Skeletal muscle satellite cell (primary cell): ENCODE measurements at regions not wholly inside any gene's neighbourhood (a gene's known extent, or its start where the extent isn't known, plus 50 kb on each side); places are given as distances from the start of the nearest gene placed in this dataset.

Experiments
- H3K27me3 ChIP-seq: 2 replicates; pipeline ENCODE4 v1.7.0; 2013; ENCODE audit warnings: low read length; ENCODE audit not compliant: control insufficient read depth, insufficient read depth
- H3K36me3 ChIP-seq: 2 replicates; pipeline ENCODE4 v1.7.0; 2013; ENCODE audit warnings: mild to moderate bottlenecking, control low read depth, low read length; ENCODE audit not compliant: insufficient read depth
- H3K4me1 ChIP-seq: 2 replicates; pipeline ENCODE4 v1.7.0; 2013; ENCODE audit warnings: low read length; ENCODE audit not compliant: control insufficient read depth, insufficient read depth
- H3K4me2 ChIP-seq: 2 replicates; pipeline ENCODE4 v1.7.0; 2013; ENCODE audit warnings: mild to moderate bottlenecking, low read length
- H3K4me3 ChIP-seq: 2 replicates; pipeline ENCODE4 v1.7.0; 2013; ENCODE audit warnings: low read length
- H3K9ac ChIP-seq: 2 replicates; pipeline ENCODE4 v1.7.0; 2013; ENCODE audit warnings: mild to moderate bottlenecking, low read depth, low read length, moderate library complexity
- H3K9me3 ChIP-seq: replicated peaks from 2 replicates; pipeline ENCODE4 v1.7.0; 2013; ENCODE audit warnings: mild to moderate bottlenecking, control low read depth, low read length

- H3K27me3 ChIP-seq: no peaks in the 10 kb centered on the region
- no peaks in the 10 kb centered on the region for H3K36me3 ChIP-seq
- no peak overlapping the region for H3K4me3 ChIP-seq
- H3K9me3 ChIP-seq: no peaks in the 10 kb centered on the region
- H3K9ac ChIP-seq: no peak overlapping the region
- H3K4me2 ChIP-seq: no peak overlapping the region
- H3K4me1 ChIP-seq: no peaks in the 10 kb centered on the region
Observed at GRCh38 chr1:221171768-221172167, 292.5 kb downstream of the HLX start.

- Histone ChIP-seq H3K9ac (no peak overlapping the region), H3K4me3 (no peak overlapping the region), H3K4me1 (no peaks in the 10 kb centered on the region), H3K36me3 (no peaks in the 10 kb centered on the region), H3K4me2 (no peak overlapping the region), H3K9me3 (no peaks in the 10 kb centered on the region), H3K27me3 (no peaks in the 10 kb centered on the region)
Observed at GRCh38 chr1:221172841-221173240, 293.6 kb downstream of the HLX start.

GRCh38 chr1:221174330-221174993 lies 295.2 kb downstream of the HLX start:
- H3K4me1 ChIP-seq: no peaks in the 10 kb centered on the region
- H3K9me3 ChIP-seq: no peaks in the 10 kb centered on the region
- H3K4me2 ChIP-seq: no peak overlapping the region
- H3K36me3 ChIP-seq: no peaks in the 10 kb centered on the region
- no peak overlapping the region for H3K4me3 ChIP-seq
- H3K9ac ChIP-seq: no peak overlapping the region
- no peaks in the 10 kb centered on the region for H3K27me3 ChIP-seq

GRCh38 chr1:221175249-221175648 lies 296.0 kb downstream of the HLX start:
- H3K9me3 ChIP-seq: no peaks in the 10 kb centered on the region
- no peaks in the 10 kb centered on the region for H3K4me1 ChIP-seq
- no peaks in the 10 kb centered on the region for H3K27me3 ChIP-seq
- no peak overlapping the region for H3K4me2 ChIP-seq
- H3K36me3 ChIP-seq: no peaks in the 10 kb centered on the region
- no peak overlapping the region for H3K9ac ChIP-seq
- no peak overlapping the region for H3K4me3 ChIP-seq

- Histone ChIP-seq H3K9me3 (no peaks in the 10 kb centered on the region), H3K9ac (no peak overlapping the region), H3K4me1 (no peaks in the 10 kb centered on the region), H3K27me3 (no peaks in the 10 kb centered on the region), H3K4me2 (no peak overlapping the region), H3K36me3 (no peaks in the 10 kb centered on the region), H3K4me3 (no peak overlapping the region)
Observed at GRCh38 chr1:221180704-221181368, 301.6 kb downstream of the HLX start.

- Histone ChIP-seq H3K9me3 (no peaks in the 10 kb centered on the region), H3K4me1 (no peaks in the 10 kb centered on the region), H3K27me3 (no peaks in the 10 kb centered on the region), H3K4me3 (no peak overlapping the region), H3K9ac (no peak overlapping the region), H3K36me3 (no peaks in the 10 kb centered on the region), H3K4me2 (no peak overlapping the region)
Observed at GRCh38 chr1:221182791-221183533, 303.7 kb downstream of the HLX start.

- Histone ChIP-seq H3K4me3 (no peak overlapping the region), H3K4me1 (no peaks in the 10 kb centered on the region), H3K36me3 (no peaks in the 10 kb centered on the region), H3K27me3 (no peaks in the 10 kb centered on the region), H3K9me3 (no peaks in the 10 kb centered on the region), H3K9ac (no peak overlapping the region), H3K4me2 (no peak overlapping the region)
Observed at GRCh38 chr1:221184131-221184794, 305.0 kb downstream of the HLX start.

GRCh38 chr1:221187174-221187573 lies 307.9 kb downstream of the HLX start:
- Histone ChIP-seq H3K9me3 (no peaks in the 10 kb centered on the region), H3K4me1 (no peaks in the 10 kb centered on the region), H3K4me2 (no peak overlapping the region), H3K27me3 (no peaks in the 10 kb centered on the region), H3K9ac (no peak overlapping the region), H3K36me3 (no peaks in the 10 kb centered on the region), H3K4me3 (no peak overlapping the region)

GRCh38 chr1:221188458-221188857 lies 309.2 kb downstream of the HLX start:
- no peaks in the 10 kb centered on the region for H3K27me3 ChIP-seq
- H3K36me3 ChIP-seq: no peaks in the 10 kb centered on the region
- no peaks in the 10 kb centered on the region for H3K4me1 ChIP-seq
- H3K4me2 ChIP-seq: no peak overlapping the region
- no peaks in the 10 kb centered on the region for H3K9me3 ChIP-seq
- H3K4me3 ChIP-seq: no peak overlapping the region
- H3K9ac ChIP-seq: no peak overlapping the region

- Histone ChIP-seq H3K36me3 (no peaks in the 10 kb centered on the region), H3K9ac (no peak overlapping the region), H3K4me2 (no peak overlapping the region), H3K4me1 (no peaks in the 10 kb centered on the region), H3K27me3 (no peaks in the 10 kb centered on the region), H3K4me3 (no peak overlapping the region), H3K9me3 (no peaks in the 10 kb centered on the region)
Observed at GRCh38 chr1:221190249-221190648, 311.0 kb downstream of the HLX start.

- no peak overlapping the region for H3K4me2 ChIP-seq
- H3K4me3 ChIP-seq: no peak overlapping the region
- no peak overlapping the region for H3K9ac ChIP-seq
- no peaks in the 10 kb centered on the region for H3K9me3 ChIP-seq
- no peaks in the 10 kb centered on the region for H3K4me1 ChIP-seq
- no peaks in the 10 kb centered on the region for H3K27me3 ChIP-seq
- H3K36me3 ChIP-seq: no peaks in the 10 kb centered on the region
Observed at GRCh38 chr1:221192055-221192454, 312.8 kb downstream of the HLX start.
